GM12878 (cell line): ENCODE measurements at regions not wholly inside any gene's neighbourhood (a gene's known extent, or its start where the extent isn't known, plus 50 kb on each side); places are given as distances from the start of the nearest gene placed in this dataset.

Experiments used
- CTCF ChIP-seq, 3 experiments: IDR thresholded peaks in 2 of 3; conservative IDR thresholded peaks in 1 of 3; 2 replicates each; pipeline ENCODE4 v1.5.1; 2011; ENCODE audit warnings: low read depth in 3 of 3, low read length in 3 of 3, mild to moderate bottlenecking in 3 of 3, control low read depth in 2 of 3, moderate library complexity in 2 of 3, inconsistent platforms in 1 of 3, mixed read lengths in 1 of 3; ENCODE audit not compliant: control insufficient read depth in 2 of 3, insufficient read depth in 1 of 3; ENCODE audit errors: extremely low read depth in 1 of 3
- EZH2 ChIP-seq: IDR thresholded peaks from 2 replicates; pipeline ENCODE4 v1.6.1; 2012; ENCODE audit warnings: low read depth, mild to moderate bottlenecking, control low read depth, inconsistent platforms, low read length, borderline replicate concordance; ENCODE audit not compliant: control insufficient read depth
- JUNB ChIP-seq: IDR thresholded peaks from 2 replicates; pipeline ENCODE4 v1.6.1; 2016; ENCODE audit warnings: antibody characterized with exemption, mild to moderate bottlenecking
- MYC ChIP-seq: IDR thresholded peaks from 2 replicates; pipeline ENCODE4 v1.6.1; 2011; ENCODE audit warnings: mild to moderate bottlenecking, low read length, moderate library complexity, inconsistent platforms; ENCODE audit not compliant: insufficient read depth, insufficient replicate concordance, insufficient read length, severe bottlenecking
- NR2F1 ChIP-seq: fragments of 450-650 bp; conservative IDR thresholded peaks from 2 replicates; pipeline ENCODE4 v1.6.1; 2017; ENCODE audit warnings: mild to moderate bottlenecking
- PKNOX1 ChIP-seq: fragments of 450-650 bp; IDR thresholded peaks from 2 replicates; pipeline ENCODE4 v1.6.1; 2016; ENCODE audit warnings: mild to moderate bottlenecking
- POLR2A ChIP-seq: IDR thresholded peaks from 2 replicates; pipeline ENCODE4 v1.6.1; 2011; ENCODE audit warnings: low read depth, mild to moderate bottlenecking, low read length
- SREBF2 ChIP-seq: IDR thresholded peaks from 2 replicates; pipeline ENCODE4 v1.6.1; 2012; ENCODE audit warnings: mild to moderate bottlenecking, low read length

- no peak for TF ChIP-seq CTCF (IDR thresholded peaks at IDR 0.05 in 2 of 3, conservative IDR thresholded peaks at IDR 0.05 in 1 of 3; ENCODE audit: control insufficient read depth in 2 of 3, extremely low read depth in 1 of 3, insufficient read depth in 1 of 3, low read depth in 3 of 3, low read length in 3 of 3)
- TF ChIP-seq NR2F1, result no peak
- TF ChIP-seq POLR2A, result no peak
- no peak for TF ChIP-seq MYC
- no peak for TF ChIP-seq JUNB
- TF ChIP-seq SREBF2, result no peak
- no peak for TF ChIP-seq EZH2
- TF ChIP-seq PKNOX1, result no peak
Measured at GRCh38 chr1:200242110-200243041, 167.5 kb downstream of the ZNF281 start.
